Lower leg skin (tissue), 4 donors: ENCODE measurements at regions not wholly inside any gene's neighbourhood (a gene's known extent, or its start where the extent isn't known, plus 50 kb on each side); places are given as distances from the start of the nearest gene placed in this dataset.
"Not testable (repeated sequence)": the region's sequence is repeated elsewhere in the genome, so short reads cannot be mapped to it uniquely, and the experiment has no call there.

ENCODE experiments used
- DNase-seq, 2 donors: peaks; one replicate each; pipeline ENCODE4 v3.0.0-alpha.2; 2019; ENCODE audit warnings: low spot score in 2 of 2
- H3K4me3 ChIP-seq: fragments of 200-600 bp; sonication (generic); 2 replicates; pipeline ENCODE4 v1.5.1; 2017; ENCODE audit warnings: mild to moderate bottlenecking, low read depth; ENCODE audit not compliant: poor library complexity, severe bottlenecking
- POLR2A ChIP-seq, 2 donors: fragments of 450-650 bp; IDR thresholded peaks; one replicate each; pipeline ENCODE4 v1.6.1; 2016 to 2017; ENCODE audit warnings: antibody characterized with exemption in 2 of 2, mild to moderate bottlenecking in 1 of 2, moderate library complexity in 1 of 2
- WGBS, 2 donors: methylation state at CpG; one replicate each; pipeline ENCODE4 v1.1.5; 2018; 5-methylcytosine and 5-hydroxymethylcytosine counted together
- intact Hi-C: fragments of 100-400 bp; cut with DNase I; formaldehyde crosslinking; loops from one replicate; pipeline ENCODE4 v1.15.0; 2023; ENCODE audit warnings: low total_unique reads
- TF ChIP-seq, protein P1 (sequence below), 3 donors: fragments of 450-650 bp; IDR thresholded peaks; one replicate each; pipeline ENCODE4 v1.5.1; 2016; ENCODE audit warnings: antibody characterized with exemption in 3 of 3, mild to moderate bottlenecking in 3 of 3, moderate library complexity in 2 of 3

DNA sequence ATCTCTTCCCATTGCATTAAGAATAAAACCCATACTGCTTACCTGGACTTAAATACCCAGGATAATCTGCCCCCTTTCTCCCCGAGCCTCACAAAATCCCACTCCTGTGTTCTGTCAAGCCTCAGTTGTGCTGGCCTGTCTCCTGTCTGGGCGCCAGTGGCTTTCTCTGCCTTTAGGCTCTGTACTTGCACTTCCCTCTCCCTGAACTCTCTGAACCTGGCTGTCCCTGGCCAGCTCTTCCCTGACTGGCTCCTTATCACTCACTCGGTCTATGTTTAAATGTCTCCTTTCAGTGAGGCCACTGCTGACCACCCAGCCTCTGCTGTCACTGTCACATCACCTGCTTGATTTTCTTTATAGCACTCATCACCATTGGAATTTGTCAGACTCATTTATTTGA, 382.7 kb upstream of the PPP2R3A start:
- no peak for DNase-seq
- H3K4me3 ChIP-seq = no peak overlapping the region
- intact Hi-C loops = no loop called here
- no peak for TF ChIP-seq POLR2A (IDR thresholded peaks at IDR 0.05)
- TF ChIP-seq, protein P1, sequence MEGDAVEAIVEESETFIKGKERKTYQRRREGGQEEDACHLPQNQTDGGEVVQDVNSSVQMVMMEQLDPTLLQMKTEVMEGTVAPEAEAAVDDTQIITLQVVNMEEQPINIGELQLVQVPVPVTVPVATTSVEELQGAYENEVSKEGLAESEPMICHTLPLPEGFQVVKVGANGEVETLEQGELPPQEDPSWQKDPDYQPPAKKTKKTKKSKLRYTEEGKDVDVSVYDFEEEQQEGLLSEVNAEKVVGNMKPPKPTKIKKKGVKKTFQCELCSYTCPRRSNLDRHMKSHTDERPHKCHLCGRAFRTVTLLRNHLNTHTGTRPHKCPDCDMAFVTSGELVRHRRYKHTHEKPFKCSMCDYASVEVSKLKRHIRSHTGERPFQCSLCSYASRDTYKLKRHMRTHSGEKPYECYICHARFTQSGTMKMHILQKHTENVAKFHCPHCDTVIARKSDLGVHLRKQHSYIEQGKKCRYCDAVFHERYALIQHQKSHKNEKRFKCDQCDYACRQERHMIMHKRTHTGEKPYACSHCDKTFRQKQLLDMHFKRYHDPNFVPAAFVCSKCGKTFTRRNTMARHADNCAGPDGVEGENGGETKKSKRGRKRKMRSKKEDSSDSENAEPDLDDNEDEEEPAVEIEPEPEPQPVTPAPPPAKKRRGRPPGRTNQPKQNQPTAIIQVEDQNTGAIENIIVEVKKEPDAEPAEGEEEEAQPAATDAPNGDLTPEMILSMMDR (IDR thresholded peaks at IDR 0.05) = no peak
- 63 to 64% methylated on average over 3 of the region's 3 CpGs for WGBS, 2 donors

DNA sequence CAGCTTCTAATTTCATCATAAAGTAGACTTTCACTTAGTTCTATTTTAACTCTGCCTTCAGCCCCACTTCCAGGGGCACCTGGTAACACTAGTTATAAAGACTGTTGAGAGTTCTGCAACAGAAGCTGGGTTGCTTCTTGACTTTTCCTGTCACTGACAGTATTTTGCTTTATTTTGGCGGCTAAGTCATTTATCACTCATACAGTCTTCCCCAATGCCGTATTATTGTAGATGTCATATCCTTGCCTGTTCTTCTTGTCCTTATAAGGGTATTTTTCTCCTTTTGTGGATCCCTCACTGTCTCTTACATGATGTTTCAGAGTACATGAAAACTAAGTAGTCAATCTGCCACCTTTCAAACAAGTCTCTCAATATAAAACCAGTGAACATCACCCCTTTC, 369.0 kb upstream of the PPP2R3A start:
- 73 to 79% methylated on average over 2 of the region's 2 CpGs for WGBS, 2 donors
- DNase-seq = no peak
- intact Hi-C loops = no loop called here
- H3K4me3 ChIP-seq = no peak overlapping the region
- no peak for TF ChIP-seq POLR2A (IDR thresholded peaks at IDR 0.05)
- TF ChIP-seq, protein P1 (IDR thresholded peaks at IDR 0.05) = no peak

DNA sequence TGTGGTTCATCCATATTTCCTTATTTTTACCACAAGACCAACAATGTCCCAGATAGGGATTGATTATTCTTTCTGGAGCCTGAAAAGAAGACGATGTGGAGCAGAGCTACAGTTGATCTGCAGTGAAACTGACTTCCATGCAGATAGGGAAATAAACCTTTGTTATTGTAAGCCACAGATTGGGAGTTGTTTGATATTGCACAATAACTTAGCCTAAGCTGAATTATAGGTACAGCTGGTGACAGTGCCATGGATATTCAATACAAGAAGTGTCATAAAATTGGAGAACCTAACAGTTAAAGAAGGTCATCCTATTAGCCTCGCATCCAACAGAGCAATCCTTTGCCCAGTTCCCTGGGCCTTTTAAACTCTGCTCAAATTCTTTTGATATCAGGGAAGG, 367.7 kb upstream of the PPP2R3A start:
- intact Hi-C loops = no loop called here
- DNase-seq = no peak
- TF ChIP-seq POLR2A (IDR thresholded peaks at IDR 0.05) = no peak
- TF ChIP-seq, protein P1 (IDR thresholded peaks at IDR 0.05) = no peak
- 77 to 78% methylated on average over 2 of the region's 2 CpGs for WGBS, 2 donors
- H3K4me3 ChIP-seq = no peak overlapping the region

DNA sequence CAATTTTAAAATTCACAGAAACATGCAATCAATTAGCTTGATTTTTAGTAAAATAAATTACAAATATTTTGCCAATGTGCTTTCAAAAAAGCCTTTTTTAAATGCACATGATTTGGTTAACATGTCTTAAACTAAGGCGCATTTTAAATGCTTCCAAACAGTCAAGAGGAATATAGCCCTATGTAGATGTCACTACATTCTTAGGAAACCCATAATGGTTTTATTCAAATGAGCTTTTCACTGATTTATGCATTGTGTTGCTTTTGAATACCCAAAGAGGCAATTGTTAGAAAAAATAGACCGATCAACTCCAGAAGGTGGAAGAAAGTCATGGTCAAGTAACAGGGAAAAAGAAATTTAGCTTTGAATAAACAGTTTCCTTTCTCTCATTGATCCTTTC, 366.9 kb upstream of the PPP2R3A start:
- H3K4me3 ChIP-seq = no peak overlapping the region
- intact Hi-C loops = no loop called here
- DNase-seq = no peak
- 78 to 81% methylated on average over 2 of the region's 2 CpGs for WGBS, 2 donors
- TF ChIP-seq, protein P1 (IDR thresholded peaks at IDR 0.05) = no peak
- no peak for TF ChIP-seq POLR2A (IDR thresholded peaks at IDR 0.05)

DNA sequence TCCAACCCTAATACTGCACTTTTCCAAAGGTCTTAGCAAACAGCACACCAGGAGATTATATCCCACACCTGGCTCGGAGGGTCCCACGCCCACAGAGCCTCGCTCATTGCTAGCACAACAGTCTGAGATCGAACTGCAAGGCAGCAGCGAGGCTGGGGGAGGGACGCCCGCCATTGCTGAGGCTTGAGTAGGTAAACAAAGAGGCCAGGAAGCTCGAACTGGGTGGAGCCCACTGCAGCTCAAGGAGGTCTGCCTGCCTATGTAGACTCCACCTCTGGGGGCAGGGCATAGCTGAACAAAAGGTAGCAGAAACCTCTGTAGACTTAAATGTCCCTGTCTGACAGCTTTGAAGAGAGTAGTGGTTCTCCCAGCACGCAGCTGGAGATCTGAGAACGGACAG, 361.0 kb upstream of the PPP2R3A start:
- 85 to 87% methylated on average over 10 of the region's 10 CpGs for WGBS, 2 donors
- H3K4me3 ChIP-seq, DNase-seq, intact Hi-C loops: not testable (repeated sequence)

DNA sequence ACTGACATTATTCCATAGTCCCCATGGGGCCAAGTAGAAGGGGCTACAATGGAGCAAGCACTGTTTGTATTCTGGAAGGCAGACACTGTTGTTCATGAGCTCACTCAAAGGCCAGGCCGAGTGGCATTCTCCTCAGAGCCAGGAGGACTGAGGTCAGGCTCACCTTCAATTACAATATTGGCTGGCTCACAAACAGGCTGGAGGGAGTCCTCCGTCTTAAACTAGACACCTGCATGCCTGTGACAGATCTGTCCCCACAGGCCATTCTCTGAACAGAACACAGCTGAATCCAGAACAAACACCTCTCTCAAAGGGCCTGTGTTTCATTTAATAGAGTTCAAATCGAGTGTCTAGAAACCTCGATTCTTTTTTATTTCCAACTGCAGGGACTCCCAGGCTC, 347.4 kb upstream of the PPP2R3A start:
- intact Hi-C loops = no loop called here
- H3K4me3 ChIP-seq = no peak overlapping the region
- DNase-seq = no peak
- WGBS, 2 donors = 53 to 55% methylated on average over 4 of the region's 4 CpGs
- no peak for TF ChIP-seq POLR2A (IDR thresholded peaks at IDR 0.05)
- TF ChIP-seq, protein P1 (IDR thresholded peaks at IDR 0.05) = no peak
